ENCODE measurements at regions not wholly inside any gene's neighbourhood (a gene's known extent, or its start where the extent isn't known, plus 50 kb on each side); places are given as distances from the start of the nearest gene placed in this dataset.

GRCh38 chr18:10143596-10143995, 229.8 kb downstream of the VAPA start:
- Histone ChIP-seq H3K27me3 (no peaks in the 10 kb centered on the region), H3K9me3 (ENCODE audit: low read depth) (no peaks in the 10 kb centered on the region), H3K36me3 (no peaks in the 10 kb centered on the region), H3K4me3 (no peak overlapping the region), H3K27ac (no peak overlapping the region), H3K4me1 (ENCODE audit: low read depth) (peaks cover 15% of the 10 kb centered on the region)
- TF ChIP-seq, protein P1, sequence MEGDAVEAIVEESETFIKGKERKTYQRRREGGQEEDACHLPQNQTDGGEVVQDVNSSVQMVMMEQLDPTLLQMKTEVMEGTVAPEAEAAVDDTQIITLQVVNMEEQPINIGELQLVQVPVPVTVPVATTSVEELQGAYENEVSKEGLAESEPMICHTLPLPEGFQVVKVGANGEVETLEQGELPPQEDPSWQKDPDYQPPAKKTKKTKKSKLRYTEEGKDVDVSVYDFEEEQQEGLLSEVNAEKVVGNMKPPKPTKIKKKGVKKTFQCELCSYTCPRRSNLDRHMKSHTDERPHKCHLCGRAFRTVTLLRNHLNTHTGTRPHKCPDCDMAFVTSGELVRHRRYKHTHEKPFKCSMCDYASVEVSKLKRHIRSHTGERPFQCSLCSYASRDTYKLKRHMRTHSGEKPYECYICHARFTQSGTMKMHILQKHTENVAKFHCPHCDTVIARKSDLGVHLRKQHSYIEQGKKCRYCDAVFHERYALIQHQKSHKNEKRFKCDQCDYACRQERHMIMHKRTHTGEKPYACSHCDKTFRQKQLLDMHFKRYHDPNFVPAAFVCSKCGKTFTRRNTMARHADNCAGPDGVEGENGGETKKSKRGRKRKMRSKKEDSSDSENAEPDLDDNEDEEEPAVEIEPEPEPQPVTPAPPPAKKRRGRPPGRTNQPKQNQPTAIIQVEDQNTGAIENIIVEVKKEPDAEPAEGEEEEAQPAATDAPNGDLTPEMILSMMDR (IDR thresholded peaks at IDR 0.05; ENCODE audit: low read depth, low read length), result no peak
- DNase-seq (ENCODE audit: low read depth in 1 of 2, low spot score in 1 of 2), result no peak

GRCh38 chr18:10145546-10145945, 231.7 kb downstream of the VAPA start:
- Histone ChIP-seq H3K27me3 (no peaks in the 10 kb centered on the region), H3K27ac (no peak overlapping the region), H3K36me3 (no peaks in the 10 kb centered on the region), H3K4me3 (no peak overlapping the region), H3K9me3 (ENCODE audit: low read depth) (no peaks in the 10 kb centered on the region), H3K4me1 (ENCODE audit: low read depth) (peaks cover 14% of the 10 kb centered on the region)
- TF ChIP-seq, protein P1 (IDR thresholded peaks at IDR 0.05; ENCODE audit: low read depth, low read length), result no peak
- no peak for DNase-seq (ENCODE audit: low read depth in 1 of 2, low spot score in 1 of 2)

- Histone ChIP-seq H3K36me3 (no peaks in the 10 kb centered on the region), H3K4me3 (no peak overlapping the region), H3K27ac (no peak overlapping the region), H3K27me3 (no peaks in the 10 kb centered on the region), H3K9me3 (ENCODE audit: low read depth) (no peaks in the 10 kb centered on the region), H3K4me1 (ENCODE audit: low read depth) (peaks cover 3% of the 10 kb centered on the region)
- no peak for DNase-seq (ENCODE audit: low read depth in 1 of 2, low spot score in 1 of 2)
- TF ChIP-seq, protein P1 (IDR thresholded peaks at IDR 0.05; ENCODE audit: low read depth, low read length), result no peak
These were observed 233.4 kb downstream of the VAPA start for GRCh38 chr18:10147226-10147625.

DNA sequence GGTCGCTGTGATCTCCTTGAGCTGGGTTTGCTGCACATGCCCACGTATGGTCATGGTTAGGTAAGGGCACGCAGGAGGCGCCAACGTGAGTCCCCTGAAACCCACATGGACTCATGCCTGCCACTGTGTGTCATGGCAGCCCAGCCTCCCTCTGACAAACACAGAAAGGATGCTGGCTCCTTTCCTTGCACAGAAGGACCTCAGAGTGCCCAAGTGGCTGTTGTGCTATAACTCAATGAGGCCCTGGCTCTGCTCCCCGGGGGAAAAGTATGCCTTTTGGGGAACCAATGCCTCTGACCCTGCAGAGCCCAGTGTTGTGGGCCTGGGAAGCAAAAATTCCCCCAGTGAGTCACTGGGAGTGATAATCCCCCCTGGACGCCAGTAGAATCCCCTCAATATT, 233.9 kb downstream of the VAPA start:
- H3K4me3 ChIP-seq, result no peak overlapping the region
- TF ChIP-seq, protein P1 (IDR thresholded peaks at IDR 0.05; ENCODE audit: low read depth, low read length), result no peak

GRCh38 chr18:10148189-10148929, 234.5 kb downstream of the VAPA start:
- Histone ChIP-seq H3K27me3 (no peaks in the 10 kb centered on the region), H3K36me3 (no peaks in the 10 kb centered on the region), H3K9me3 (ENCODE audit: low read depth) (no peaks in the 10 kb centered on the region), H3K4me1 (ENCODE audit: low read depth) (no peaks in the 10 kb centered on the region), H3K4me3 (no peak overlapping the region), H3K27ac (no peak overlapping the region)
- TF ChIP-seq, protein P1 (IDR thresholded peaks at IDR 0.05; ENCODE audit: low read depth, low read length), result no peak
- DNase-seq (ENCODE audit: low read depth in 1 of 2, low spot score in 1 of 2), result no peak

More for the DNA sequence above, 233.9 kb downstream of the VAPA start:
- no peaks in the 10 kb centered on the region for H3K36me3 ChIP-seq
- no peak overlapping the region for H3K27ac ChIP-seq
- H3K9me3 ChIP-seq (ENCODE audit: low read depth), result no peaks in the 10 kb centered on the region
- no peak for DNase-seq (ENCODE audit: low read depth in 1 of 2, low spot score in 1 of 2)
- no peaks in the 10 kb centered on the region for H3K27me3 ChIP-seq
- H3K4me1 ChIP-seq (ENCODE audit: low read depth), result no peaks in the 10 kb centered on the region

Data from cardiac muscle cell (in vitro differentiated cells and primary cell).